ENCODE measurements at regions not wholly inside any gene's neighbourhood (a gene's known extent, or its start where the extent isn't known, plus 50 kb on each side); places are given as distances from the start of the nearest gene placed in this dataset.

DNA sequence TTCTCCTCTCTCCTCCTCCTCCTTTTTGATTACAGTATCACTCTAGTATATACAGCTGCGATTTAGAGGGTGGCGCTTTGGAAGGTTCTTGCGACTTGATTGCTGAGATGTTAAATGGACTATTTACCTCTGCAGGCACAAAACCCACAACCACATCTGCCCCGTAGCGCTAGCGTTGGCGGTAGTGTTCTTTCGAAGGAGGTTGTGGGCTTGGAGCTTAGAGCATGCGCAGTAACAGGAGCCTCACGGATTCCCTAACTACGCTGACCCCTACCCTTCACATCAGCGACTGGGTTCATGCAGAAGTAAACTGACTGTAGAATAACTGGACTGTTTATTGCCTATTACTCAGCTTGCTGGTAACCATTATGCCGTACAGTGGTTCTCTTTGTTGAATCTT is 58.0 kb downstream of the CGGBP1 start:
- H3K4me3 ChIP-seq (ENCODE audit: low read depth, poor library complexity, severe bottlenecking): no peak overlapping the region
- intact Hi-C loops (cut with DNase I; ENCODE audit: low total_unique reads): loop anchor here (10.0 kb wide), 1 partner anchor 656 kb away; no protein-coding TSS in a partner anchor
- DNase-seq (ENCODE audit: low spot score in 2 of 2): no peak

DNA sequence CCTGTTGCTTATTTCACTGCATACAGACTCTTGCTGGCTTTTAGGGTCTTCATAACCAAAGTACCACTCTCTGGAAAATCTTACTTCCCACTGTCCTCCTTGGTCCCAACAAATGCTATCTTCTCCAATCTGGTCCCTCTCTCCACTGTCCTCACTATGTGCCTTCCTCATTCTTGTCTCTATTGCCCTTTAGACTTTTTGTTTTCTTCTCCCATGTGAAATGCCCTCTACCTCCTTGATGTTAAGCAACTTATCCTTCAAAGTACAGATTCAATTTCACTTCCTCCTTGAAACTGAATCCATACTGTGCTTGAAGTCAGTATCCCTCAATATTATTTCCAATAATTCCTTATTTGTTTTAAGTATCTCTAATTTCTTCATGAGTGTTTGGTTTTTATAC is 60.8 kb downstream of the CGGBP1 start:
- TF ChIP-seq POLR2A (IDR thresholded peaks at IDR 0.05): no peak
- TF ChIP-seq CTCF (IDR thresholded peaks at IDR 0.05): no peak
- intact Hi-C loops (cut with DNase I; ENCODE audit: low total_unique reads): no loop called here
- no peak overlapping the region for H3K4me3 ChIP-seq (ENCODE audit: low read depth, poor library complexity, severe bottlenecking)
- no peak for DNase-seq (ENCODE audit: low spot score in 2 of 2)

More for the DNA sequence above, 58.0 kb downstream of the CGGBP1 start:
- WGBS, 2 donors: 33 to 43% methylated on average over 13 of the region's 13 CpGs
- TF ChIP-seq CTCF (IDR thresholded peaks at IDR 0.05): no peak
- no peak for TF ChIP-seq POLR2A (IDR thresholded peaks at IDR 0.05)

- peak in 1 of 2 donors; percentile 16 for DNase-seq (ENCODE audit: low spot score in 2 of 2)
- 57 to 70% methylated on average over 4 of the region's 4 CpGs for WGBS, 2 donors
- no peak overlapping the region for H3K4me3 ChIP-seq (ENCODE audit: low read depth, poor library complexity, severe bottlenecking)
- no peak for TF ChIP-seq CTCF (IDR thresholded peaks at IDR 0.05)
- no peak for TF ChIP-seq POLR2A (IDR thresholded peaks at IDR 0.05)
- intact Hi-C loops (cut with DNase I; ENCODE audit: low total_unique reads): no loop called here
Observed at GRCh38 chr3:87997298-87997697, 61.5 kb downstream of the CGGBP1 start.

GRCh38 chr3:87996882-87997281 is 61.9 kb downstream of the CGGBP1 start:
- 22 to 29% methylated on average over 2 of the region's 2 CpGs for WGBS, 2 donors
- no peak overlapping the region for H3K4me3 ChIP-seq (ENCODE audit: low read depth, poor library complexity, severe bottlenecking)
- intact Hi-C loops (cut with DNase I; ENCODE audit: low total_unique reads): no loop called here
- DNase-seq (ENCODE audit: low spot score in 2 of 2): no peak
- TF ChIP-seq POLR2A (IDR thresholded peaks at IDR 0.05) (no peak), CTCF (IDR thresholded peaks at IDR 0.05) (no peak)

- WGBS, 2 donors: 81 to 85% methylated on average over 4 of the region's 4 CpGs
- H3K4me3 ChIP-seq (ENCODE audit: low read depth, poor library complexity, severe bottlenecking): no peak overlapping the region
- no peak for TF ChIP-seq CTCF (IDR thresholded peaks at IDR 0.05)
- no peak for TF ChIP-seq POLR2A (IDR thresholded peaks at IDR 0.05)
- DNase-seq (ENCODE audit: low spot score in 2 of 2): no peak
- intact Hi-C loops (cut with DNase I; ENCODE audit: low total_unique reads): no loop called here
Observed at GRCh38 chr3:87993566-87993965, 65.2 kb downstream of the CGGBP1 start.

DNA sequence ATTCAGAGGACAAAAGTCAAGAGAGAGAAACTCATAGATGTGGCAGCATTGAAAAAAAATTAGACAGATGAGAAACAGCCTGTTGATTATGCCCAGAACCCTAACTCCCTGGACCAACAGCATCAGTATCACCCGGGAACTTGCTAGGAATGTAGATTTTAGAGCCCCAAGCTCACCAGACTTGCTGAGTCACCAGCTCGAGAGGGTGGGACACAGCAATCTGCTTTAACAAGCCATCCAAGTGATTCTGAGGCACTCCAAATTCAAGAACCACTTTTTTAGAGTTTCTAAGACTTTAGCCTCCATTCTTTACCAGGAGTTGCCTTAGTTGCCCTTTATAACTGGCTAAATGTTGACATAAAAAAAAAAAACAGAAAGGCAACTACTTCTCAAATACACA is 70.9 kb downstream of the CGGBP1 start:
- DNase-seq (ENCODE audit: low spot score in 2 of 2): no peak
- H3K4me3 ChIP-seq (ENCODE audit: low read depth, poor library complexity, severe bottlenecking): no peak overlapping the region
- intact Hi-C loops (cut with DNase I; ENCODE audit: low total_unique reads): no loop called here
- WGBS, 2 donors: 34 to 35% methylated on average over 2 of the region's 2 CpGs
- no peak for TF ChIP-seq CTCF (IDR thresholded peaks at IDR 0.05)
- no peak for TF ChIP-seq POLR2A (IDR thresholded peaks at IDR 0.05)

Data from lower leg skin (tissue), 4 donors.